ENCODE measurements at regions not wholly inside any gene's neighbourhood (a gene's known extent, or its start where the extent isn't known, plus 50 kb on each side); places are given as distances from the start of the nearest gene placed in this dataset.

DNA sequence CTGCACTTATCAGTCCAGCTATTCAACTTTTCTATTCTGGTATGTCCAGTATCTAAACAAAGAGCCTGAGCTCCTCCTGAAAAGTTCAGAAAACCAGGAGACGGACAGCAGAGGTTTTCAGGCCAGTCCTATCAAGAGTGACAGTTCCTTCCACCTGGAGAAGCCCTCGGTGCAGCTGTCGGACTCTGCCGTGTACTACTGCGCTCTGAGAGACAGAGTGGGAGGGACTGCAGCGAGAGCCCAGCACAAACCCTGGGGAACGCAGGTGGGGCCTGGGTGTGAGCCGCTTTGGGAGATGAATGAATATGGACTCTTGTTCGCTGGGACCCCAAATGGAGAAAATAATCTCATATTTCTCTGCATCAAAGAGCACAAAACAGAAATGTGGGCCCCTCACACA is 329.8 kb upstream of the OR4E1 start:
- TF ChIP-seq CTCF (conservative IDR thresholded peaks at IDR 0.05; ENCODE audit: low read depth, low read length): no peak
- TF ChIP-seq EZH2phosphoT487 (IDR thresholded peaks at IDR 0.05; ENCODE audit: borderline replicate concordance, low read length): no peak
